GM18511 (cell line): ENCODE measurements at regions not wholly inside any gene's neighbourhood (a gene's known extent, or its start where the extent isn't known, plus 50 kb on each side); places are given as distances from the start of the nearest gene placed in this dataset.
"Not testable (repeated sequence)": the region's sequence is repeated elsewhere in the genome, so short reads cannot be mapped to it uniquely, and the experiment has no call there.

Source experiments
- ATAC-seq: cut with Tn5 transposase; IDR thresholded peaks from one replicate; pipeline ENCODE4 v1.9.1; 2021; ENCODE audit warnings: mild to moderate bottlenecking, moderate library complexity; ENCODE audit not compliant: unreplicated experiment

DNA sequence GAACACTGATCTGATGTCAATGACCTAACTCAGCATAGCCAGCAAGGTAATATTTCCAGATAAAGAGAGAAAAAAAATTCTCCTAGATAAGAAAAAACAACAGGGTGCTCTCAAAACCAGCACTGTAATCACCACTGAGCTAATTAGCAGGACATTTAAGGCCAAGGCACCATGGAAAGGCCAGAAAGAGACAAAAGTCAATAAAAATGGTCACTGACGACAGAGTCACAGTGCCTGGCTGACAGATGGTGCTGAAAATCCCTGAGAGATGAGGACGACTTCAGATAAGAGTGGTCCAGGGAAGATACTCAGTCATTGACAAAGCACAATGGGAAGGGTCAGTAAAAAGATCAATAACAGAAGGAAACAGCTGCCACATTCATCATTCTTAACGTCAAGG is 186.7 kb downstream of the SPATA31A6 start:
- not testable (repeated sequence) for ATAC-seq

DNA sequence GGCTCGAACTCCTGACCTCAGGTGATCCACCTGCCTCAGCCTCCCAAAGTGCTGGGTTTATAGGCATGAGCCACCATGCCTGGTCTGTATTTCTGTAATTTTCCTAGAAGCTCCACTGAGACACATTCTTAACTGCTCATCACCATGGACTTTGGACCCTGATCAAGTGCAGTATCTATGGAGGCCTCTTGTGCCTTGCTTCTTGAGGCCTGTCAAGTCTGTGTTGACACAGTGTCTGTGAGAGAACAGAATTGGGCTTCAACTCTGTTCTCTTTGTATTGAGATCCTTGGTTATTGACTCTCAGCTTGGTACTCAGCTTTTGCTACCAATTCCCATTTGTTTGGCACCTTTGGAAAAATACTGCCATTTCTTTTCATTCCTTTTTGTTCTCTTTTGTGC is 188.0 kb downstream of the SPATA31A6 start:
- not testable (repeated sequence) for ATAC-seq

DNA sequence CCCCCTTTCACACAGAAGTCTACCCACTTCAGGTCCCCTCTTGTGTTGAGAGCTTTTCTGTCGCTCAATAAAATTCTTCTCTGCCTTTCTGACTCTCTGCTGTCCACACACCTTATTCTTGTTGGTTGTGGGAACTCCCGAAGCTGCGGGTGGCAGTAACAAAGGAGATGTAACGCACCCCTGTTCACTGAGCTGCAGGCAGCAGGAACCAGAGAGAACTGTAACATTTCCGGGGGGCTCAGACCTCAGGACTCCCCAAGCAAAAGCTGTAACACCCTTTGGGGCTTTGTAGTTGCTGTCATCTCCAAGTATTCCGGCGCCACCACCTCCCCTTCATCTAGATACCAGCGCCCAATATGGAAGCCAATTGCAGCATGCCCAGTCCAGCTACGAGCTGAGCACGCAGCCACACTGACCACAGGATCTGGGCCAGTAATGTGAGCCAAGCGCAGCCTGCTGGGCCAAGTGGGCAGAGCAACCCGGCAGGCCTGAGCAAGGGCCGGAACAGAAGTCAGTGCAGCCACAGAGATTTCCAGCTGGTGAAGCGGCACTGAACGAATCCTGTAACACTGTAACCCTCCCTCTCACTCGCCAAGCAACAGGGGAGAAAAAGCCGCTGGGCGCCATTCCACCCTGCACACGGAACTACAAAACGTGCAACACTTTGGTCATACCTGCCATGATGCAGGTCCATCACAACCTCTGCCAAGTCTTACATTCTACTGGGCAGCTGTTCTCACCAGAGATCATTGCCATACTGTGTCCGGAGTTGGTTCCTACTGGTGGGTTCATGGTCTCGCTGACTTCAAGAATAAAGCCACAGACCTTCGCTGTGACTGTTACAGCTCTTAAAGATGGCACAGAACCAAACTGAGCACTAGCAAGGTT is 194.3 kb downstream of the SPATA31A6 start:
- ATAC-seq = not testable (repeated sequence)

DNA sequence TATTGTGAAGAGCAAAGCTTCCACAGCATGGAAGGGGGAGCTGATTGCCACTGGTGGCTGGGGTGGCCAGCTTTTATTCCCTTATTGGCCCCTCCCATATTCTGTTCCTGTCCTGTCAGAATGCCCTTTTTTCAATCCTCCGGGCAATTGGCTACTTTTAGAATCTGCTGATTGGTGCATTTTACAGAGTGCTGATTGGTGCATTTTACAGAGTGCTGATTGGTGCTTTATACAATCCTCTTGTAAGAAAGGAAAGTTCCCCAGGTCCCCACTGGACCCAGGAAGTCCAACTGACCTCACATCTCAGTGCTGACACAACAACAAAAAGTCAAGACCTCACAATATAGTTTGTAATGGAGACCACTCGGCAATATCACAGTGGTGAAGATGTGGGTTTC is 195.0 kb downstream of the SPATA31A6 start:
- no peak for ATAC-seq

DNA sequence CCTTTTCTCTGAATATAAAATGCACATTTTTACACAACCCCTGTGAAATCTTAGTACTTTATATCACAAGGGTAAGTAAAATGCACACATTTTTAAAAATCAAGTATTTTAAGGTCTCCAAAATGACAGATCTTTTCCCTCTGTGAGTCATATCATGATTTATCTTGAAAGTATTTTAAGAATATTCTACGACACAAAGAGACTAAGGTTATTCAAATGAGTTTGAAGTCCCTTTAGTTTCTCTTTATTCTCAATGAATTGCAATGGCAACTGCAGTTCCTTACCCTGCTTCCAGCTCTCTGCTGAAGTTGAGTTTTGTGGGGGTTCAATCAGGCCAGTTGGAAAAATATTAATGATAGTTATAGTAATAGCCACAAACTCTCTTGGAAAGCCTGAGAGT is 196.1 kb downstream of the SPATA31A6 start:
- not testable (repeated sequence) for ATAC-seq

DNA sequence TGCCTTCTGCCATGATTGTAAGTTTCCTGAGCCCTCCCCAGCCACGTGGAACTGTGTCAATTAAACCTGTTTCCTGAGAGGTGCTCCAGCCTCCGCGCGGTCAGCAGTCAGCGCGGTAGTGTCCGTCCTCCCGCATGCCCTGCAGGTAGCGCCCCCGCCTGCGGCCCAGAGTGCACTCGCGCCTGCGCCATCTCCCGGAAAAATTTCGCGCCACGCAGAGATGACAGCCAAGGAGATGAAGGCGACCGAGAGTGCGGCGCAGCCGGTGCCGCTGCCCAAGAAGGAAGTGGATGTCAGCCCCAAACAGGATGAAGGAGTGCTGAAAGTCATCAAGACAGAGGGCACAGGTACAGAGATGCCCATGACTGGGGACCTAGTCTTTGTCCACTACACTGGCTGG is 201.1 kb downstream of the SPATA31A6 start:
- not testable (repeated sequence) for ATAC-seq

DNA sequence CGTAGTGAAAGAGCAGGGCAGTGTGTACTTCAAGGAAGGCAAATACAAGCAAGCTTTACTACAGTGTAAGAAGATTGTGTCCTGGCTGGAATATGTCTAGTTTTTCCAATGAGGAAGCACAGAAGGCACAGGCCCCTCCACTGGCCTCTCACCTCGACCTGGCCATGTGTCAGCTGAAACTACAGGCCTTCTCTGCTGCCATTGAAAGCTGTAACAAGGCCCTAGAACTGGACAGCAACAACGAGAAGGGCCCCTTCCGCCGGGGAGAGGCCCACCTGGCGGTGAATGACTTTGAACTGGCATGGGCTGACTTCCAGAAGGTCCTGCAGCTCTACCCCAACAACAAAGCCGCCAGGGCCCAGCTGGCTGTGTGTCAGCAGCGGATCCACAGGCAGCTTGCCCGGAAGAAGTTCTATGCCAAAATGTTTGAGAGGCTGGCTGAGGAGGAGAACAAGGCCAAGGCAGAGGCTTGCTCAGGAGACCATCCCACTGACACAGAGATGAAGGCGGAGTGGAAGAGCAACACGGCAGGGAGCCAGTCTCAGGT is 202.2 kb downstream of the SPATA31A6 start:
- ATAC-seq = not testable (repeated sequence)

DNA sequence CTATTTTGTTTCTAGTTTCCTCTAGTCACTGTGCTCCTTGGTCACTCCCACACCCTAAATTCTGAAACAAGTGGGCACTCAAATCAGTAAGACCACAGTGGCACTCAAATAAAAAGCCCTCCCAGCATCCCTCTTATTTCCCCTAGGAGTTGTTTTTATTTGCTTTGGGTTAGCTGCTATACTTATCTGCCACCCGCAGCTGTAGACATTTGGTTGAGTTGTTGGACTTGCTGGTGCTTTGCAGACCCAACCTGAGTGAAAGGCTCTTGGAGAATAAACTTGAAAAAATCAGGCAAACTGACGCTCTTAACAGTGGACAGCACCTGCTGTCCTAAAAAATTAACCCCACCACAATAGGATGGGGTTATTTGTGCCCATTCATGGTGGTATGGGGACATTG is 203.0 kb downstream of the SPATA31A6 start:
- ATAC-seq = no peak

DNA sequence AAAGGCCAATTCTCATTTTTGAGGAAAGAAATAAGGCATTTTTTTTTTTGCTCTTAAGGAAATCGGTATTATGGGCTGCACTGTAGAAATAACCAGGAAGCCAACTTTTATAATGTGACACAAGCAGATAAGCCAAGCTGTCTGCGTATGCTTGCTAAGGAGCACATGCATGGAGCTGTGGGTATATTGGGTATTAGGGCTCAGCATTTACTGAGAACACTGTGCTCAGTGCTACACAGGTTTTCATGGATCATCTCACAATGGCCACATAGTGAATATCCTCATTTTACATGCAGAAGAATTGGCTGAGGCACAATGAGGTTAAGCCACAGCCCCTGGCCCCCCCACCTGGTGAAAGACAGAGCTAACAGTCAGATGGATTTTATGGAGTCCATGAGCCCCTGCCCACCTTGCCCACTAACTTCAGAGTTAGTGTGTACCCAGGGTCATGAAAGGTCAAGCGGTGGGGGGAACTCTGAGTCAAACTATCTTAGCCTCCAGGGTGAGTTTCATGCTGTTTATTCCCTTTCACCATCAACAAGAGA is 204.8 kb downstream of the SPATA31A6 start:
- ATAC-seq = no peak

DNA sequence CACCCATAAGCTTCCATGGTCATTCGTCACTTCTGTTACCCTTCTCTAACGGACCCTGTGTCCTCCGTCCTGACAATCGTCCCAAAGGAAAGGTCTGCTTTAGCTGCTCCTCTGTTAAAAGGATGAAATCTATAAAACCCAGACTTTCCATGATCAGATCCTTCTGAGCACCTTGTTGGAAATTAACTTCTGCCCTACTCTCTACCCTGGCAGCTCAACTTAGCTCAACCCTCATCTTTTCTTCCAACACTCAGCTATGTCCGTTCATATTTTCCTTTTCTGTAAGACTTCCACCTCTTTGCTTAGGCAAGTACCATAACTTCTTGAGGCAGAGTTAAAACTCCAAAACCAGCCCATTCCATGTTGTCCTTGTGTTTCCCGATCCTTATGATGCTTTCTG is 205.4 kb downstream of the SPATA31A6 start:
- ATAC-seq = no peak

DNA sequence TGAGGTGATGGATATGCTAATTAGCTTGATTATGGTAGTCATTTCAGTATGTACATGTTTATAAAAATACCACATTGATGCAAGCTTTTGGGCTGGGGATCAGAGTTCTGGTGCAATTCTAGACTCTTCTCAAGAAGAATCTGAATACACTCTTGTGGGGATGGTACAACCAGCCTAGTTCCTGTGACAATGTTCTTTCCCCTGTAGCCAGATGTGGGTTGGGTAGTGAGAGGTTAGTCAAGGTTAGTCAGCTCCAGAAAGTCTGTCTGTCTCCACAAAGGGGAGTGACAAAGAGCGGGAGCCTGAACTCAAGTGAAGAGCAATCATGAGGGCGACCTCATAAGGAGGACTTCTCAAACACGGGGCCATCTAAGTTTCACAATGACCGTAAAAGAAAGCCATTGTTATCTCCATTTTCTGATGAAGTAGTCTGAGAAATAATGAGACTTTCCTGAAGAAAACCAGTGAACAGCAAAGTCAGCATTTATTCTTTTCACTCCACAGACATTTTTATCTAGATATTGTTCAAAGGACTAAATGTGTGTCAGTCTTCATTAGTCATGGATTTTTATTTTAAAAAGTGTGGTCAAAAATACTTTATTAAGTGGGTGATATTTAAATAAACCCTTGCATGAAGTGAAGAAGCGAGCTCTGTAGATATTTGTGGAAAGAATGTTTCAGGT is 209.5 kb downstream of the SPATA31A6 start:
- not testable (repeated sequence) for ATAC-seq

DNA sequence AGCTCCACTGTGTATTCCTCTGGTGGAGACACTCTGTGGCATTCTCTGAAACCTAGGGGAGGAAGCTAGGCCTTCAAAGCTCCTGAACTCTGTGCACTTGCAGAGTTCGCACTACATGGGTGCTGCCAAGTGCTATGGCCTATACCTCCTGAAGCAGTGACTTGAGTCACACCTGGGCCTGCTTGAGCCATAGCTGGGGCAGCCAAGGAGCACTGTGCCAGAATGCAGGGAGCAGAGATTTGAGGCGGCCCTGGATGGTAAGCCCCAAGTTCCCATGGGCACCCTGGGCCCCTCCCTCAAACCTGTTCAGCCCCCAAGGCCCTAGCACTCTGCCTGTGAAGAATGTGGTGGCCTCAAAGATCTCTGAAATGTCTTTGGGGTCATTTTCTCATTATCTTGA is 212.9 kb downstream of the SPATA31A6 start:
- ATAC-seq = no peak

DNA sequence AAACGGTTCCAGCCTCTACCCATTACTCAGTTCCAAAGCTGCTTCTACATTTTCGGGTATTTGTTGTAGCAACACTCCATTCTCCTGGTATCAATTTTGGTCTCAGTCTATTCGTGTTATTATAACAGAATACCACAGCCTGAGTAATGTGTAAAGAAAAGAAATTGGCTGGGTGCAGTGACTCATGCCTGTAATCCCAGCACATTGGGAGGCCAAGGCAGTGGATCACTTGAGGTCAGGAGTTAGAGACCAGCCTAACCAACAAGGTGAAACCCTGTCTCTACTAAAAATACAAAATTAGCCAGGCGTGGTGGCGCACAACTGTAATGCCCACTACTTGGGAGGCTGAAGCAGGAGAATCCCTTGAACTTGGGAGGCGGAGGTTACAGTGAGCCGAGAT is 213.9 kb downstream of the SPATA31A6 start:
- not testable (repeated sequence) for ATAC-seq

DNA sequence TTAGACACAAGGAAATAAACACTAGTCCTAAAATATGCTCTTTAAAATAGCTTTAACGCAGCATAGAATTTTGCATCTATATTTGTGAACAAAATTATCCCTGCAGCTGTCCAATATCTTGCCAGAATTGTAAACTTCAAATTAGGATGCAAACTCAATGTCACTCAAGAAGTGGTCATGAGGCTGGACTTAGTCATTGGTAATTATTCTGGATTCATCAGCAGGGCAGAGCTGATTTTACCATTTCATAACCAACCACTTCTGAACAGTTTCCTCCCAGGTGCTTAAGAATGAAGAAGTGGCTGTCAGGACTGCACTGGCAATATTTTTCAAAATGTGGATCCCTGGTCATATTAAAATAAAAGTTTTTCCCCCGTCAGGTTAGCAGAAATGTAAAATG is 219.5 kb downstream of the SPATA31A6 start:
- ATAC-seq = not testable (repeated sequence)

DNA sequence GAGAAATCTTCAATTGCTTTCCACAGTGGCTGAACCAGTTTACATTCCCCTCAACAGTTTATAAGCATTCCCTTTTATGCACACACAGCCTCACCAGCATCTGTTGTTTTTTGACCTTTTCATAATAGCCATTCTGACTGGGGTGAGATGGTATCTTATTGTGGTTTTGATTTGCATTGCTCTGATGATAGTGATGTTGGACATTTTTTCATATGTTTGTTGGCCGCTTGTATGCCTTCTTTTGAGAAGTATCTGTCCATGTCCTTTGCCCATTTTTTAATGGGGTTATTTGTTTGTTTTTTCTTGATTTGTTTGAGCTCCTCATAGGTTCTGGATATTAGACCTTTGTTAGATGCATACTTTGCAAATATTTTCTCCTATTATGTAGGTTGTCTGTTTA is 226.1 kb downstream of the SPATA31A6 start:
- ATAC-seq = not testable (repeated sequence)

DNA sequence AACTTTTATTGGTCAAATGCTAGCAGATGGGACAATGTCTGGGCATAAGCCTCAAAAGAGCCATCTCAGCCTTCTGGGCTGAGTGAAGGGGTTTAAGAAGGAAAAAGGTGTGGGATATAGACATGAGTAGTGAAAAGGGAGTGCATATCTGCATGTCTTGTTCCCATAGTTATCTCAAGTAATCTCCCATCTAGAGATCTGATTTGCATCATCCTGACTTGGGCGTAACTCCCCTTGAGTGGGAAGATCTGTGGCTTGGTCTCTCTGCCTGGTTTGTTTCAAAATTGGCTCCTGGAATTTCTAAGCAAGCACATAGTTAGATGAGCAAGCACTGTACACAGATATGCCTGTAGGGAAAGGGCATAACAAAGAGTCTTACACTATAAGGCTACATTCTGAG is 228.9 kb downstream of the SPATA31A6 start:
- ATAC-seq = not testable (repeated sequence)

DNA sequence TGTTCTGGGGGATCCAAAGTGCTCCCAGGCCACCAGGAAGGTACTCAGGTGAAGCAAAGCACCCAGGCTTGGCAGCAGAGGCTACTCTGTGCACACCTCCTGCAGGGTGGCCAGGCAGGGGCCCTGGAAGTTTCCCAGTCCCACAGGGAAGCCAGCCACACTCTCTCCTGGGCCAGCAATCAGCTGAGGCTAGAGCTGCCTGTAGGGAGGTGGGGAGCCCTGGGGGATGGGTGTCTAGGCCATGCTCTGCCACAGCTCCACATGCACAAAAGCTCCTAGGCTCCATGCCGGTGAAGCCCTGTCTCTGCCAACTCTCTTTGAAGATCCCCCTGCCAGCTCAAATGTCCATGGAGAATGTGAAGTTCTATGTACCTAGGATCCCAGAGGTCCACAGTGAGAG is 231.4 kb downstream of the SPATA31A6 start:
- not testable (repeated sequence) for ATAC-seq

DNA sequence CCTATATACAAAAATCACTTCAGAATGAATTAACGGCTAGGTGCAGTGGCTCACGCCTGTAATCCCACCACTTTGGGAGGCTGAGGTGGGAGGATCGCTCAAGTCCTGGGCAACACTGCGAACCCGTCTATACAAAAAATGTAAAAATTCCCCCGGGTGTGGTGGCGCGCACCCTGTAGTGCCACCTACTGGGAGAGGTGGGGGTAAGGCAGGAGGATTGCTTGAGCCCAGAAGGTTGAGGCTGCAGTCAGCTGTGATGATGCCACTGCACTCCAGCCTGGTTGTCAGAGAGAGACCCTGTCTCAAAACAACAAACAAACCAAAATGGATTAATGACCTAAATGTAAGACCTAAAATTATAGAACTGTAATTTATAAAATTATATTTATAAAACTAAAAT is 236.2 kb downstream of the SPATA31A6 start:
- not testable (repeated sequence) for ATAC-seq

DNA sequence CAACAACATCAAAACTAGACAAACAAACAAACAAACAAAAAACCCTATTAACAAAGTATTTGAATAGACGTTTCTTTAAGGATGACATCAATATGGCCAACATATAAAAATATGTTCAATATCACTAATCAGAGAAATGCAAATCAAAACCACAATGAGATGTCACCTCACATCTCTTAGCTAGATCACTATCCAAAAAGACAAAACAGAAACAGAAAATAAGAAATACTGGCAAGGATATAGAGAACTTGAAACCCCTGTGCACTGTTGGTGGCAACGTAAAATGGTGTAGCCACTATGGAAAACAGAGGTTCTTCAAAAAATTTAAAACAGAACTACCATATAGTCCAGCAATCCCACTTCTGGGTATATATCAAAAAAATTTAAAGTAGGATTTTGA is 236.9 kb downstream of the SPATA31A6 start:
- ATAC-seq = not testable (repeated sequence)

DNA sequence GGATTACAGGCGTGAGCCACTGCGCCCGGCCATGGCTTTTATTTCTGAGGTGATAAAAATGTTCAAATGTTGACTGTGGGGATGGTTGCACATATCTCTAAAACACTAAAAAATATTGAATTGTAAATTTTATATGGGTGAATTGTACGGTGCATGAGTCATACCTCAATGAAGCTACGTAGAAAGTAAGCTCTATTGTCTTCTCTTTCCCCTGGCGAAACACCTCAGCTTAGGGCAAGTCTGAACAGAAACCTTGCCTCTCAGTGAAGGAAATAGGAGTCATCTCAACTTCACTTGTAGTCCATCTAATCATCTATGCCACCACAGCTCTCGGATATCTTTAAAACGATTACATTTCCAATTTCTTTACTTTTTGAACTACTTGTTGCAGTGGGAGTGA is 238.2 kb downstream of the SPATA31A6 start:
- not testable (repeated sequence) for ATAC-seq
